HG02885 (cell line): ENCODE measurements at regions not wholly inside any gene's neighbourhood (a gene's known extent, or its start where the extent isn't known, plus 50 kb on each side); places are given as distances from the start of the nearest gene placed in this dataset.

Experiments
- ATAC-seq: cut with Tn5 transposase; IDR thresholded peaks from one replicate; pipeline ENCODE4 v1.9.1; 2021; ENCODE audit warnings: mild to moderate bottlenecking; ENCODE audit not compliant: unreplicated experiment, poor library complexity

- no peak for ATAC-seq
These were observed 67.0 kb upstream of the MAST4 start for GRCh38 chr5:66529182-66529581.

GRCh38 chr5:66529704-66530103 lies 66.5 kb upstream of the MAST4 start:
- ATAC-seq, result no peak

GRCh38 chr5:66538126-66538525 lies 58.1 kb upstream of the MAST4 start:
- no peak for ATAC-seq

GRCh38 chr5:66538531-66538930 lies 57.7 kb upstream of the MAST4 start:
- ATAC-seq, result no peak

GRCh38 chr5:66540078-66540477 lies 56.1 kb upstream of the MAST4 start:
- no peak for ATAC-seq

- ATAC-seq, result no peak
These were observed 53.5 kb upstream of the MAST4 start for GRCh38 chr5:66542711-66543110.
